Stimulated activated CD4-positive, alpha-beta T cell treated with anti-CD3 and anti-CD28 coated beads, TNF-alpha, amount 100 ng/mL, for 4 hours (primary cell): ENCODE measurements at regions not wholly inside any gene's neighbourhood (a gene's known extent, or its start where the extent isn't known, plus 50 kb on each side); places are given as distances from the start of the nearest gene placed in this dataset.

ENCODE experiments used
- DNase-seq, 3 experiments: peaks; one replicate each; pipeline ENCODE4 v3.0.0-alpha.2; 2020; ENCODE audit warnings: low read depth in 3 of 3

DNA sequence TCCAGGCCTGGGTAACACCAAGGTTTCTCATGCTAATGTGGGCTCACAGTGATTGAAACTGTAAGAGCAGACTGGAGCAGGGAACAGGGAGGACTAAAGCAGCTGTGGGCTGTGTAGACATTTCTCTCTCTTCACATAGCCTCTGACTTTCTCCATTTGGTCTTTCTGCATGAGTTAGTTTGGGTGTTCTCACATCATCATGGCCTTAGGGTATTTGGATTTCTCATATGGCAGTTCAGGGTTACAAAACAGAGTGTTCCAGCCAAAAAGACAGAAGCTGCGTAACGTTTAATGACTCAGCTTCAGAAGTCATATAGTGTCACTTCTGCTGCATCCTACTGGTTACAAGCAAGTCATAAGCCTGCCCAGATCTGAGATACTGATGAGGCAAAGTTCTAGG lies 52.0 kb upstream of the OSBPL8 start:
- no peak for DNase-seq

DNA sequence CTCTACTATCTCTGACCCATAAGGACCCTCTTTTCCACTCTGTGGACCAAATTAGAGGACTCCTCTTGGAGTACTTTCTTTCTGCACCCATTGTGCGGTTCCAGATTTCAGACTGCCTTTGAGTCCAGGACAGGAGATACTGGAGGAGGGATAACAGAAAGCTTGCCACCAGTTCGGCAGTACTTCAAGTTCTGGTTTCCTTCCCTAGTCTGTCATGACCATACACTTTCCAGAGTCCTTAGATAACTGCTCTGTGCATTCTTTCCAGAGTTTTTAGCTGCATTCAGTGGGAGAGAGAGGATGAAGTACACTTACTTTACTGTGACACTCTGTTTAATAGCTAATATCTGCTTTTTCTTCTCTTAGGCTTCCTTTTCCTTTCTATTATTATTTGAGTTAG lies 54.8 kb upstream of the OSBPL8 start:
- no peak for DNase-seq

DNA sequence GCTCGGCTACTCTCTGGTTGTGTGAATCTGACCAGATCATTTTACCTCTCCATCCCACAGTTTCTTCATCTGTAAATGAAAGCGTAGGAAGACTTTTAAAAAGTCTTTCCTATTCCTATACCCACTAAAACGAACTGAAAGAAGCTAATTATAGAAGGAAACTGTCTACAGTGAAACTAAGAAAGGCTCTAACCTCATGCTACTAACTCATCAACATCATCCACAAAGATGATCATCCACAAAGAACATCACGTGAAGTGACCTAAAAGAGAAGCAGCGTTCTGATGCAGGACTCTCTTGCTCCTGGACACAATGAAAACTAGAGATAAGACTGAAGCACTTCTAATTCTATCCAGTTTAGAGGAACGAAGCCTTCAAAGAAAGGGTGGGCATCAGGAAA lies 58.5 kb upstream of the OSBPL8 start:
- no peak for DNase-seq

DNA sequence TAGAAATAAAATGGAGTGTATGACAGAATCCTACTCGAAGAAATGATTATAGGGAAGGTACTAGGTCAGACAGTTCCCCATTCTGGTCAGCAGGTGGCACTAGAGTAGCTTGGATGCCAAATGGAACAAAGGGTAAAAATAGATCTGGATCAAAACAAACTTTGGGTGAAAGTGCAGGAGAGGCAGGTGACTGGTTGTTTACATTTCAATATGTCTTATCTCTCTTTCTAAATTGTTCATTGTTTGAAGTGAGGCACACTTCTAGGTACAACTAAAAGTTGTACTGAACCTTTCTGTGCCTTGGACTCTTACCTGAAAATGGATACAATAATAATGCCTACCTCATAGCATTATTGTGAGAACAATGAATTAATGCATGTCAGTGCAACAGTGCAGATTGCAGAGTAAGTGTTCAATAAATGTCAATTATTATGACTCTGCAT lies 62.0 kb upstream of the OSBPL8 start:
- DNase-seq, result peak; percentile 36 to 54 (median 42)

DNA sequence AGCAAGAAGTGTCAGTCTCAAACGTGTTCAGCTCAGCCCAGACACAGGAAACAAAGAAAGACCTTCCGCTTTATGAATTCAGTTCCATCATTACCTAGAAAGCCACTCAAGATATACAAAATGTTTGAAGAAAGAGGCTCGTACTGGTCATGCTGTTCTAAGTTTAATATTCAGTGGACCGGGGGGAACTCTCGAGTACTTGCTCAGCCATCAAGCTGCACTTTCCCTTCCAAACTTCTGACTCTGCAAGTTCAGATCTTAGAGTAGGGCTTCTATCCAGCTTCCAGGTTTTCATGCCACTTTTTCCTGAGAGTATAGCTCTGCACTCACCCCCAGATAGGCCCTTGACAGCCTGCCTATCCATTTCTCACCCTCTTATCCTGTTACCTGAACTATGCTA lies 62.8 kb upstream of the OSBPL8 start:
- no peak for DNase-seq

DNA sequence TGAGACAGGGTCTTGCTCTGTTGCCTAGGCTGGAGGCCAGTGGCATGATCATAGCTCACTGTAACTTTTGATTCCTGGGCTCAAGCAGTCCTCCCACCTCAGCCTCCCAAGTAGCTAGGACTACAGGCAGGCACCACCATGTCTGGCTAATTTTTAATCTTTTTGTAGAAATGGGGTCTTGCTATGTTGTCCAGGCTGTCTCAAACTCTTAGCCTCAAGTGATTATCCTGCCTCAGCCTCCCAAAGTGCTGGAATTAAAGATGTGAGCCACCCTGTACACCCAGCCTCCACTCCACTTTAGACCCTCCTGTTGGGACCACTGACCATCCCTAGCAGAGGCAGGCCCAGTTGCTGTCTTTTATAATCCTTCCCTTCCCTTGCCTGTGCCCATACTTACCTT lies 63.3 kb upstream of the OSBPL8 start:
- no peak for DNase-seq

DNA sequence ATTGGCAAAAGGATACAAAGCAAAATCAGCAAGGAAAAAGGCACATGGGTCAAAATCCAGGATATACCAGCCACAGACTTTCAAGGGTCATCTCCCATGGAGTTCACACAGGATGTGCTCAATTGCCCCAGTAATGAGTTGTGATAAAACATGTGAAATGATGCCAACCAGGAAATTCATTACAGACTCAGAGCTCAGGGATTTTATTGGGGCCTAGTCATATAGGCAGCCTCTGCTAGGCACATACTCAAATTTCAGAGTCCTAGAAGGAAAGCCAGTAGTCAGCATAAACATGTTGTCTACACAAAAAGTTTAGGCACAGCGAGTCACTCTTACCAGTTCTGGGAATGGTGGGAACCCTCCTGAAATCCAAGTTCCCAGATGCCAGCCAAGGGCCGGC lies 64.4 kb upstream of the OSBPL8 start:
- no peak for DNase-seq

DNA sequence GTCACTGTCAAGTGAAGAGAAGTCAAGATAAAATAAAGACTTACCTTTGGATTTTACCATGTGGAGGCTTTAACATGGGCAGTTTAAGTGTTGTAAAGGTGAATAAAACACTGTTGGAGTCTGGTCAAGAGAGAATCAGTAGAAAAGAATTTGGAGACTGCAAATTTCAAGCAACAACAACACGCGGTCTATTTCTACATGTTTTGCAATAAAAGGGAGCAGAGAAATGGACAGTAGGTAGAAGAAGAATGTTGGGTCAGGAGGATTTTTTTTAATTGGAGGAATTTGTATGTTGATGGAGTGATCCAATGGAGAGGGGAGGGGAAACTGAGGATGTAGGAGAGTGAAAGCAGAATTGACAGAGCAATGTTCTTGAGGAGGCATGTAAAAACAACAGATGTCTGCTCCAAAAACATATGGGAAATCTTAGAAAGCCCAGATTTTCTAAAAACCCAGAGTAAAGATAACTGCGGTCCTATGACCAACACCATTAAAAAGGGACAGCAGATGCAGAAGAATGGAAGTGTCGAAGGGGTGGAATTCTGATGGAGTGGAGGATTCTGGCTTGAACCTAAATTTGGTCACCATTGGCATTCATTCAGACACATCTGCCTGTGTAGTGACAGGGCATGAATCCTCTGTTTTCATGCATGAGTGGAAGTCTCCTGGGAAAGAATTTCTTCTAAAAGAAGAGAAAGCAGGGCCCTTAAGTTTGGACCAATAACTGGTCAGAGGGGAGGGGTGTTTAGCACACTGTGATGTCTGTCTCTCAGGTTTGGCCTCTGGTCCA lies 68.0 kb upstream of the OSBPL8 start:
- DNase-seq, result no peak

DNA sequence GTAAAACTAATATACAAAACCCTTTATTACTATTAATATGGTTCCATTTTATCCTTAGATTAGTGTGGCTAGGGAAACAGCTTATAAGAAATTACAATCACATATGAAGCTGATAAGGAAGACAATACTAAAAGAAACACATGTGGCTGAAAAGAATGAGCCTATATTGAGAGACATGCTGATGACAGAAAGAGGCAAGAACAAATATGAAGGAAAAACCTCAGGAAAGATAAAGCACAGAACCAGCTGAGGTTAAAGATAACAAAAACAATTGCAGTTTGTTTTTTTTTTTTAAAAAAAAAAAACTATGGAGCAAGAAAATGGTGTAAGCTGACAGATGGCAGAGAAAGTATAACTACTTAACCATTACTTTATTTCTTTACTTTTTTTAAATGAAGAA lies 69.2 kb upstream of the OSBPL8 start:
- DNase-seq, result no peak

DNA sequence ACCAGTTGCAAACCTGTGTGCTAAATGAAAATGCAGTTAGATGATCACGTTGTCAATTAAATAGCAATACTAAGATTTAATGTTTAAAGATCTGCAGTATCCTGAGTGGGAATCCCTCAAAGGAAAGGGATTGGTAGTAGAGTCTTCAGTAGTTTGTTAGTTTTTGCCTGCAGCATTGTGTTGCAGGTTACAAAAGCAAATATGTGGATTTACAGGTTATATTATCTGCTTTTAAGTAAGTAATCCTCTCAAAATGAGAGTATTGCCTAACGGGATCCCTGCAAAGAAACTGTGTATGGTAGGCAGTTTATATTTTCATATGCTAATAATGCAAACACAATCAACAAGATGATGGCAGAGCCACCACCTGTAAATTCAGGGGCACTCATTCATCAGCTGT lies 72.2 kb upstream of the OSBPL8 start:
- no peak for DNase-seq

DNA sequence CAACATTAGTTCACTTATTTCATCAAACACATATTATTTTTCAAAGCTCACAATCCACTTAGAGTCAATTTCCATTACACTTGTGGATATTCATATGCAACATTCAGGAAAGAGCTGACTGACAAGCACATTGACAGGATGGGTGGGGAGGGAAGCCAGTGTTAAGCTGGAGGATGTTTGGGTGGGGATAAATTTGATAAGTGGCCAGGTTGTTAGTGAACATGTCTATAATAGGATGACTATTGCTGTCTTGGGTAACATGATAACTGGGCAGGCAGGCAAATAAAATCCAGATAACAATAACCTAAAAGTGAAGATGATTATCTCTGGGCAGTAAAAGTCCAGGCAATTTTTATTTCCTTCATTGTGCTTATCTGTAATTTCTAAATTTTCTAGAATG lies 73.8 kb upstream of the OSBPL8 start:
- DNase-seq, result no peak

DNA sequence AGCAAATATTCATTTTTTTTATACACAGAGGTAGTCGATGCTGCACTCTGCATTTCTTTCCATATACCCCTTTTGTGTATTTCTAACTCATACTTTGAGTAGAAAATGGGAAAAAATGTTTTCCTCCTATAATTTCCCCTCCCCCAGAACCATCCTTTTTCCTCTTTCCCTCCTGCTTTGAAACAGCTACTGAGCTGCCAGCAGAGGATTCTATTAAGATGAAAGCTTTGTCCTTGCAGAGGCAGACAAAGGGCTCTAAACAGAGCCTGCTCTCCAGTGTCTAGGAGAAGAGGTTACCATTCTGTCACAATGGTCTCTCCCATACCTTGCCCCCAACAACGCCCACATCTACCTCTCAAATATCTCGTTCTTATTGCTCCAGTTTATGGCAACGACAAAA lies 74.6 kb upstream of the OSBPL8 start:
- DNase-seq, result no peak

DNA sequence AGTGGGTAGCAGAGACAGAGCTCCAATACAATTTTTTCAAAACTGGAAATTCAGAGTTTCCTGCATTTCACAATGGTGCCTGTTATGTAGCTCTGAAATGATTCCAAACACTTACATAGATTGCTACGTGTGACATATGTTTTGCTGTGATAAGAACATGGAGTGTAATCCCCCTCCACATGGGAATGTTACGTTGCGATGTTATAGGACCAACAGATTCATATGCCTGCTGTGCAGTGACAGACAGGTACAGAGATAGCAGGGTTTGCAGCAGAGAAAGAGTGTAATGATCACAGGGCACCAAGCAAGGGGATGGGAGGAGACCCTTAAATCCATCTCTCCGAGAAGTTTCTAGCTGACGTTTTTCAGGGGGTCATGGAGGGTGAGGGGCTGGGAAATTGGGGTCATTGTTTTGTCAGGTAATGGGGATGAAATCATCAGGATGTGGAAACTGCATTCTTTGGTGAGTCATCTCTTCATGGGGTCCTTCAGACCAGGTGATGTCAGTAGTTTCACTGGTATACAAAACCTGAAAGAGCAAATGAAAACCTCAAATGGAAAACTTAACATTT lies 76.6 kb upstream of the OSBPL8 start:
- DNase-seq, result no peak

DNA sequence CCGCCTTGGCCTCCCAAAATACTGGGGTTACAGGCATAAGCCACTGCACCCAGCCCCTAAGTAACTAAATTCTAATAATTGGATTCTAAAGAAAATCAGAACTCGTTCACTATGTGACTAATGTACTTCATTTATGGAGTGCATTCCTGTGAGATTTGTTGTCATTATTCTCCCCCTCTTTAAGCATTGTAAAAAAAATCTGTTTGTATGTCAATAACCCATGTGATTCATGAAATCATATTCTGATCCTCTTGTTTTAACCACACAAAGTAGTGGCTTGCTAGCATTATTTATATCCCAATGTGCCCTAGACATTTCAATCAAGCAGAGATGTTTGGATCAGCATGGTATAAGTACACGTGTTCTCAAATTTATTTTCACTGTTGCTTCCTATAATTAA lies 78.2 kb upstream of the OSBPL8 start:
- DNase-seq, result no peak

DNA sequence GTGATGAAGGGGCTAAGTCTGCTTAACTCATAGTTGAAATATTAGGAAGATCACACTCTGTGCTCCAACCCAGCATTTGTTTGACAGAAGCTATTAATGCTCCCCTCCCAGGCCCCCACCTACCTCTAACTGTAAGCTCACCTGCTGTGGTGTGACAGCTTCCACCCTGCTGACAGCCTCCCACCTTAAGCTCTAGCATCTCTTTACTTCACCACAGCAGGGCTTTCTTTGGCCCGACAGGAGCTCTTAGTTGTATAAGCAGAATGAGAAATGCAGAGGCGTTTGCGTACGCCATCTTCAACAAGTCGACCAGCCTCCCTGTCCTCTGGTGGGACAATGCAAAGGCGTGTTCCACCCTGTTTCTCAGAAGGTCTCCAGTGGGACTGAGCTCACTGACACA lies 80.1 kb upstream of the OSBPL8 start:
- DNase-seq, result no peak

DNA sequence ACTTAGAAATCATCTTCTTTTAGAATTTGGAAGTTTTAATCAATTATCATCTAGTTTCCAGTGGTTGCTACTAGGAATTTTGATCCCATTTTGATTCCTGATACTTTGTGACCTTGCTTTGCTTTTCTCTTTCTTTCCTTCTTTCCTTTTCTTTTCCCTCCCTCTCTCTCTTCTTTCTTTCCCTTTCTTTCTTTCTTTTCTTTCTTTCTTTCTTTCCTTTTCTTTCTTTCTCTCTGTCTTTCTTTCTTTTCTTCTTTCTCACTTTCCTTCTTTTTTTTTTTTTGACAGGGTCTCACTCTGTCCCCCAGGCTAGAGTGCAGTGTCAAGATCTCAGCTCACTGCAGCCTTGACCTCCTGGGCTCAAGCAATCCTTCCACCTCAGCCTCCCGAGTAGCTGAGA lies 81.5 kb upstream of the OSBPL8 start:
- DNase-seq, result no peak

DNA sequence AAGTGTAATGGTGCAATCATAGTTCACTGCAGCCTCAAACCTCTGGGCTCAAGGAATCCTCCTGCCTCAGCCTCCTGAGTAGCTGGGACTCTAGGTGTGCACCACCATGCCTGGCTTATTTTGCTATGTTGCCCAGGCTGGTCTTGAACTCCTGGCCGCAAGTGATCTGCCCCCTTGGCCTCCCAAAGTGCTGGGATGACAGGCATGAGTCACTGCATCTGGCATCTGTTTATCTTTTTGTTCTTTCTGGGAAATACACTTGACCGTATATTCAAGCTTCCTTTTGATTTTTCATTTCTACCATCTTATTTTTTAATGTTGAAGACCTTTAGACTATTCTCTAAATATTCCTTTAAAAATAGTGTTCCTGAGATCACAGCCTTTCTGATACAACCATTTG lies 82.4 kb upstream of the OSBPL8 start:
- DNase-seq, result no peak

DNA sequence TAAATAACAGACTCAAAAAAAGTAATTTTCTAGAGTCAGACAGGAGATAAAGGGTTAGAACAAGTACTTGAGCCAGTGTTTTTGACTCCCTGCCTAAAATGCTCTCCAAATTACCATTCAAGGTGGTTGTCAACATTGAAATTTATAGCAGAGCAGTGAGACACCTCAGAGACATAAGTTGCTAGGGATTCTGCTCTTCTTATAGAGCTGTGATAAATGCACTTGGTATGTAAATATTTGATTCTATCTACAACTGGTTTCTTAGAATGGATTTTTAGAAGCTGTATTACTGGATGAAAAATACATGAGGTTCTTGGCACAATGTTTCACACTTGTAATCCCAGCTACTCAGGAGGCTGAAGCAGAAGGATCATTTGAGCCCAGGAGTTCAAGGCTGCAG lies 83.9 kb upstream of the OSBPL8 start:
- DNase-seq, result no peak

DNA sequence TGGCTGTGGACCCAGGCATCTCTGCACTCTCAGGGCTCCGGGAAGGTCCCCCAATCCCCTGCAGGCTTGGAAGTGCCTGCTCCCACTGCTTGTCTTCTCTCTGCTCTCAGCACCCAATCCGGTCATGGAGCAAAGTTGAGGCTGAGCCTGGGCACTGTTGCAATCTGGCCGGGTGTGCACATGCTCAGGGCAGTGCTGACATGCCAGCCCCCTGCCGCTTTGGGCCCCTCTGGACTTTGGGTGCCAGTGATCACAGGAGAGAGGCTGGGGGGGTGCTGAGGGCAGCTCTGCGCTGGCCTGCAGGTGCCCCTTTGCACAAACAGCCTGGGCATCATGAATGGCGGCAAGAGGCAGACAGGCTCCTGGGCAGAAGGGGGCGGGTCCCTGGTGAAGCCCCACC lies 85.4 kb upstream of the OSBPL8 start:
- DNase-seq, result no peak

DNA sequence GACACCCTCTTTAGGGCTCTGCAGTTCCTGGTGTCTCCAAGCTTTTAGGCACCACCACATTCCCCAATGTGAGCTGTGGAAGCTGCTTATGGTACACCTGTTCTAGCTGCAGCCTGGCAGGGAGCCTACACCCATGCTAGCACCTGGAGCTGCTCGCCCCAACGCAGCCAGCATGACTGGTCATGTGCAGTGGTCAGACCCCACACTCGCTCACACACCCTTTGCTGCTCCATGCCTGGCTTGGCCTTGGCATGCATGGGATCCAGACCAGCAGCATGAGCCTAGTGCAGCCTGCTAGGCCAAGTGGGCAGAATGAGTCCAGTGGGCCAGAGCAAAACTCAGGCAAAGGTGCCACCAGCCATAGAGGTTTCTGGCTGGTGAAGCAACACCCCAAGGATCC lies 86.4 kb upstream of the OSBPL8 start:
- no peak for DNase-seq

DNA sequence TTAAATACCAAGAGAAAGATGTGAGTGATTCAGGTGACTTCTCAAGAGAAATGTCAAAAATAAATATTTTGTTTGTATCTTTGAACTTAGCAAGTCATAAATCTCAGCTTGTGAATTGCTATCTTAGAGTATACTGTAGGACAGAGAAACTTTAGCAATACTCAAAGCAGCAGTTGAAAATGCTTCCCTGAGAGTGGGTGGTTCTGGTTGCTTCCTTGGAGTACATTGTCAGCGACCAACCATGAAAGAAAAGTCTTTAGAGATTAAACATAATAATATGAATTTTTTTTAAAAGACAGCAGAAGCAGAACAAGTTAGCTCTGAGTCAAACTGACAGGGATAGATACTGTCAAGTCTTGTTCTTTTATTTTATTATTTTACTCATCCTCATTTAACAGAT lies 86.8 kb upstream of the OSBPL8 start:
- no peak for DNase-seq

DNA sequence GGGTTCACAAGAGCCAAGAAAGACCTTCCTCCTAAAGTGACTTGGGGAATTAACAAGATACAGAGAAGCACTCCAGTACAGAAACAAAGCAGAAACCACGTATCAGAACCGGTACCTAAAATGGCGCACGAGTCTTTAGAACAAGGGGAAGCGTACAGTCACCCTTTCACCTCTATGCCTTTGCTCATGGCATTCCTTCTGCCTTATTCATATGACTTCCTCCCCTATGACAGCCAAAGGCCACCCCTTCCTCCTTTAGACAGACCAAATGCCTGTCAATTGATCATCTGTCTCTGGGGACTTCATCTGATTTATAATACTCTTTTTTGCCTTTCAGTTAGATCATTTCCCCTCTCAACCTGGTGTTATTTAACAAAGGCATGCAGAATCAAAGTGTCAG lies 89.5 kb upstream of the OSBPL8 start:
- no peak for DNase-seq

DNA sequence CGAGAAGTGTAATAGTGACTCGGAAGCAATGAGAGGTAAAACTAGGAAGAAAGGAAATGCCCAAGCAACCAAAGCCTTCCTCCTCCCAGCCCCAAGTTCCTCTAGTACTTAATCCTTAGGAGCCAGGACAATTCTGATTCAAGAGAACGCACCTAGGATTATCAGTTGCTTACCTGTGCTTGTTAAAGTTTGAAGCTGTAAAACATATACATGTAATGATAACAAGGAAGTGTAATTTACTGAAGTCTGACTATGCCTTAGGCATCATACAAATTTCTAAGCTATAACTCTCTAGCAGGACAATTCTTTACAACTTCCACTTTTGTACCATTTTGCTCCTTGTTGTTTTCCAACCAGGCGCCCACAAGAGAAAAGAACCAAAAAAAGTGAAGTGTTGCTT lies 92.8 kb upstream of the OSBPL8 start:
- no peak for DNase-seq

DNA sequence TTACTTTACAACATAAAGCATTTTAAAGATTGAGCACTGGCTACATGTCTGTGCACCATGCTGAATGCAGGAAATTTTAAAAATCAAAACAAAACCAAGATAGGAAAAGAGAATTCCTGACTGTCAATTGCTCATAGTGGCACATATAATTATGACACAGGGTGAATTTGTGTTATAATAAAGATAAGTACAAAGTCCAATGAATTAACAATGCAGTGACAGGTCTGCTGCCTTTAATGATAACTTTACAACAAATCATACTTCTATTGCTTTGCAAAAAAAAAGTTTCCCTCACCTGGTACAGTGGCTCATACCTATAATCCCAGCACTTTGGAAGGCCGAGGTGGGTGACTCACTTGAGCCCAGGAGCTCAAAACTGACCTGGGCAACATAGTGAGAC lies 93.8 kb upstream of the OSBPL8 start:
- DNase-seq, result no peak
